ENCODE measurements at regions not wholly inside any gene's neighbourhood (a gene's known extent, or its start where the extent isn't known, plus 50 kb on each side); places are given as distances from the start of the nearest gene placed in this dataset.

GRCh38 chr6:79802657-79803300, 144.6 kb downstream of the ELOVL4 start:
- Mint-ChIP-seq H3K36me3 (ENCODE audit: low read depth) (no peaks in the 10 kb centered on the region), H3K27me3 (peaks cover 2% of the 10 kb centered on the region), H3K9me3 (peaks cover 4% of the 10 kb centered on the region), H3K4me3 (no peak overlapping the region), H3K4me1 (peaks cover 3% of the 10 kb centered on the region), H3K27ac (no peak overlapping the region)
- CTCF ChIA-PET: interaction anchor here (1.5 kb wide), 1 partner anchor 11 kb away, joined by 4 read pairs; no protein-coding TSS in a partner anchor
- no peak for DNase-seq
- POLR2A ChIA-PET: no interaction called here

- CTCF ChIA-PET: interaction anchor here (1.5 kb wide), 1 partner anchor 12 kb away, joined by 4 read pairs; no protein-coding TSS in a partner anchor
Observed at GRCh38 chr6:79801362-79801761, 146.0 kb downstream of the ELOVL4 start.

GRCh38 chr6:79798841-79799240, 148.5 kb downstream of the ELOVL4 start:
- CTCF ChIA-PET: no interaction called here
- Mint-ChIP-seq H3K4me3 (no peak overlapping the region), H3K36me3 (ENCODE audit: low read depth) (no peaks in the 10 kb centered on the region), H3K27me3 (peaks cover 2% of the 10 kb centered on the region), H3K27ac (no peak overlapping the region), H3K9me3 (no peaks in the 10 kb centered on the region), H3K4me1 (peaks cover 3% of the 10 kb centered on the region)
- POLR2A ChIA-PET: no interaction called here
- no peak for DNase-seq

More at GRCh38 chr6:79801362-79801761, 146.0 kb downstream of the ELOVL4 start:
- Mint-ChIP-seq H3K27ac (no peak overlapping the region), H3K27me3 (peaks cover 2% of the 10 kb centered on the region), H3K36me3 (ENCODE audit: low read depth) (no peaks in the 10 kb centered on the region), H3K9me3 (no peaks in the 10 kb centered on the region), H3K4me1 (peaks cover 3% of the 10 kb centered on the region), H3K4me3 (no peak overlapping the region)
- DNase-seq: no peak
- POLR2A ChIA-PET: no interaction called here

- ChIA-PET POLR2A (no interaction called here), CTCF (no interaction called here)
Observed at GRCh38 chr6:79797912-79798311, 149.4 kb downstream of the ELOVL4 start.

GRCh38 chr6:79797163-79797764, 150.1 kb downstream of the ELOVL4 start:
- ChIA-PET CTCF (no interaction called here), POLR2A (no interaction called here)
- no peaks in the 10 kb centered on the region for H3K9me3 Mint-ChIP-seq
- peaks cover 2% of the 10 kb centered on the region for H3K27me3 Mint-ChIP-seq
- H3K4me1 Mint-ChIP-seq: peaks cover 3% of the 10 kb centered on the region
- H3K27ac Mint-ChIP-seq: no peak overlapping the region
- H3K36me3 Mint-ChIP-seq (ENCODE audit: low read depth): no peaks in the 10 kb centered on the region
- DNase-seq: no peak
- no peak overlapping the region for H3K4me3 Mint-ChIP-seq

More at GRCh38 chr6:79797912-79798311, 149.4 kb downstream of the ELOVL4 start:
- Mint-ChIP-seq H3K9me3 (no peaks in the 10 kb centered on the region), H3K36me3 (ENCODE audit: low read depth) (no peaks in the 10 kb centered on the region), H3K27ac (no peak overlapping the region), H3K4me3 (no peak overlapping the region), H3K27me3 (peaks cover 2% of the 10 kb centered on the region), H3K4me1 (peaks cover 3% of the 10 kb centered on the region)
- no peak for DNase-seq

GRCh38 chr6:79796197-79796596, 151.2 kb downstream of the ELOVL4 start:
- Mint-ChIP-seq H3K4me1 (peaks cover 3% of the 10 kb centered on the region), H3K27me3 (peaks cover 1% of the 10 kb centered on the region), H3K4me3 (no peak overlapping the region), H3K36me3 (ENCODE audit: low read depth) (no peaks in the 10 kb centered on the region), H3K9me3 (no peaks in the 10 kb centered on the region), H3K27ac (no peak overlapping the region)
- DNase-seq: no peak
- CTCF ChIA-PET: interaction anchor here (1.3 kb wide), 1 partner anchor 18 kb away, joined by 5 read pairs; no protein-coding TSS in a partner anchor
- POLR2A ChIA-PET: no interaction called here

GRCh38 chr6:79789896-79790295, 157.5 kb downstream of the ELOVL4 start:
- Mint-ChIP-seq H3K9me3 (no peaks in the 10 kb centered on the region), H3K36me3 (ENCODE audit: low read depth) (no peaks in the 10 kb centered on the region), H3K4me1 (no peaks in the 10 kb centered on the region), H3K4me3 (no peak overlapping the region), H3K27ac (no peak overlapping the region), H3K27me3 (peaks cover 4% of the 10 kb centered on the region)
- no peak for DNase-seq
- ChIA-PET CTCF (no interaction called here), POLR2A (no interaction called here)

- CTCF ChIA-PET: no interaction called here
- Mint-ChIP-seq H3K9me3 (no peaks in the 10 kb centered on the region), H3K4me3 (no peak overlapping the region), H3K27me3 (peaks cover 10% of the 10 kb centered on the region), H3K4me1 (no peaks in the 10 kb centered on the region), H3K36me3 (ENCODE audit: low read depth) (no peaks in the 10 kb centered on the region), H3K27ac (no peak overlapping the region)
- no peak for DNase-seq
- POLR2A ChIA-PET: no interaction called here
Observed at GRCh38 chr6:79788756-79789155, 157.6 kb downstream of the SH3BGRL2 start.

GRCh38 chr6:79787626-79788025, 156.5 kb downstream of the SH3BGRL2 start:
- ChIA-PET POLR2A (no interaction called here), CTCF (no interaction called here)
- peaks cover 11% of the 10 kb centered on the region for H3K27me3 Mint-ChIP-seq

GRCh38 chr6:79784395-79784753, 153.2 kb downstream of the SH3BGRL2 start:
- no peaks in the 10 kb centered on the region for H3K4me1 Mint-ChIP-seq
- no peak overlapping the region for H3K27ac Mint-ChIP-seq
- POLR2A ChIA-PET: no interaction called here
- H3K27me3 Mint-ChIP-seq: peaks cover 11% of the 10 kb centered on the region
- no peak overlapping the region for H3K4me3 Mint-ChIP-seq
- DNase-seq: no peak
- CTCF ChIA-PET: no interaction called here
- no peaks in the 10 kb centered on the region for H3K9me3 Mint-ChIP-seq
- H3K36me3 Mint-ChIP-seq (ENCODE audit: low read depth): no peaks in the 10 kb centered on the region

More at GRCh38 chr6:79787626-79788025, 156.5 kb downstream of the SH3BGRL2 start:
- Mint-ChIP-seq H3K4me1 (no peaks in the 10 kb centered on the region), H3K9me3 (no peaks in the 10 kb centered on the region), H3K27ac (no peak overlapping the region), H3K4me3 (no peak overlapping the region), H3K36me3 (ENCODE audit: low read depth) (no peaks in the 10 kb centered on the region)
- no peak for DNase-seq

- Mint-ChIP-seq H3K36me3 (ENCODE audit: low read depth) (no peaks in the 10 kb centered on the region), H3K4me1 (no peaks in the 10 kb centered on the region), H3K9me3 (no peaks in the 10 kb centered on the region), H3K27me3 (peaks cover 11% of the 10 kb centered on the region), H3K4me3 (no peak overlapping the region), H3K27ac (no peak overlapping the region)
- DNase-seq: no peak
- CTCF ChIA-PET: no interaction called here
- POLR2A ChIA-PET: no interaction called here
Observed at GRCh38 chr6:79783670-79784394, 152.7 kb downstream of the SH3BGRL2 start.

- no peak for DNase-seq
- Mint-ChIP-seq H3K9me3 (no peaks in the 10 kb centered on the region), H3K36me3 (ENCODE audit: low read depth) (no peaks in the 10 kb centered on the region), H3K4me3 (no peak overlapping the region), H3K4me1 (peaks cover 4% of the 10 kb centered on the region), H3K27ac (no peak overlapping the region), H3K27me3 (peaks cover 11% of the 10 kb centered on the region)
- POLR2A ChIA-PET: no interaction called here
- CTCF ChIA-PET: no interaction called here
Observed at GRCh38 chr6:79782792-79783580, 151.9 kb downstream of the SH3BGRL2 start.

- Mint-ChIP-seq H3K27me3 (peaks cover 11% of the 10 kb centered on the region), H3K36me3 (ENCODE audit: low read depth) (no peaks in the 10 kb centered on the region), H3K9me3 (no peaks in the 10 kb centered on the region), H3K4me1 (peaks cover 12% of the 10 kb centered on the region), H3K27ac (no peak overlapping the region), H3K4me3 (no peak overlapping the region)
- POLR2A ChIA-PET: no interaction called here
- no peak for DNase-seq
- CTCF ChIA-PET: interaction anchor here (1.0 kb wide), 1 partner anchor 87 kb away, joined by 4 read pairs; no protein-coding TSS in a partner anchor
Observed at GRCh38 chr6:79781916-79782315, 150.8 kb downstream of the SH3BGRL2 start.

Data from activated CD4-positive, alpha-beta memory T cell treated with anti-CD3 and anti-CD28 coated beads, Interleukin-2, amount 10 ng/mL, durations not matched to agents 7 days and 5 days (primary cell).